Fibroblast of lung (primary cell): ENCODE measurements at regions not wholly inside any gene's neighbourhood (a gene's known extent, or its start where the extent isn't known, plus 50 kb on each side); places are given as distances from the start of the nearest gene placed in this dataset.
A peak's percentile ranks its signal among the peaks of the same experiment; 100 is the strongest.

Experiments used
- DNase-seq, 2 donors: peaks; one replicate each; pipeline versions ENCODE4 v3.0.0 to v3.0.0-alpha.2; 2010; ENCODE audit warnings: low read depth in 2 of 2
- H2AFZ ChIP-seq: 2 replicates; pipeline ENCODE4 v1.5.1; 2012; ENCODE audit warnings: low read length, control low read depth, inconsistent platforms
- H3K27ac ChIP-seq: 2 replicates; pipeline ENCODE4 v1.5.1; 2011; ENCODE audit warnings: low read length, control low read depth; ENCODE audit not compliant: insufficient read depth
- H3K27me3 ChIP-seq: 2 replicates; pipeline ENCODE4 v1.5.1; 2011; ENCODE audit warnings: mild to moderate bottlenecking, low read length; ENCODE audit not compliant: control insufficient read depth, insufficient read depth
- H3K36me3 ChIP-seq: 2 replicates; pipeline ENCODE4 v1.5.1; 2011; ENCODE audit warnings: low read length; ENCODE audit not compliant: control insufficient read depth, insufficient read depth
- H3K4me1 ChIP-seq: 2 replicates; pipeline ENCODE4 v1.5.1; 2011; ENCODE audit warnings: low read length; ENCODE audit not compliant: control insufficient read depth, insufficient read depth; ENCODE audit errors: extremely low read depth
- H3K4me2 ChIP-seq: 2 replicates; pipeline ENCODE4 v1.5.1; 2011; ENCODE audit warnings: low read length, control low read depth; ENCODE audit not compliant: insufficient read depth; ENCODE audit errors: extremely low read depth
- H3K4me3 ChIP-seq, 4 experiments: fragments of 200-600 bp in 1 of 4; sonication (generic) in 1 of 4; replicated peaks in 1 of 4; 2 replicates each; pipeline ENCODE4 v1.5.1; 2011 to 2016; ENCODE audit warnings: low read length in 4 of 4, low read depth in 3 of 4, mild to moderate bottlenecking in 3 of 4, control low read depth in 2 of 4, inconsistent platforms in 1 of 4, mixed read lengths in 1 of 4; ENCODE audit not compliant: insufficient read depth in 1 of 4; ENCODE audit errors: control extremely low read depth in 1 of 4
- H3K79me2 ChIP-seq: 2 replicates; pipeline ENCODE4 v1.5.1; 2012; ENCODE audit warnings: mild to moderate bottlenecking, low read length, inconsistent platforms; ENCODE audit not compliant: control insufficient read depth, insufficient read depth
- H3K9ac ChIP-seq: 2 replicates; pipeline ENCODE4 v1.5.1; 2011; ENCODE audit warnings: mild to moderate bottlenecking, low read length, control low read depth; ENCODE audit not compliant: insufficient read depth
- H3K9me3 ChIP-seq: 2 replicates; pipeline ENCODE4 v1.5.1; 2012; ENCODE audit warnings: low read depth, low read length; ENCODE audit not compliant: control insufficient read depth, insufficient read depth
- H4K20me1 ChIP-seq: 2 replicates; pipeline ENCODE4 v1.5.1; 2011; ENCODE audit warnings: low read length; ENCODE audit not compliant: control insufficient read depth, insufficient read depth; ENCODE audit errors: extremely low read depth
- CTCF ChIP-seq, 2 donors: IDR thresholded peaks in 1 of 2; conservative IDR thresholded peaks in 1 of 2; 1 replicate in 1 of 2; 2 replicates in 1 of 2; pipeline ENCODE4 v1.5.1; 2011 to 2012; ENCODE audit warnings: low read length in 2 of 2, control low read depth in 1 of 2, inconsistent platforms in 1 of 2, low read depth in 1 of 2, mild to moderate bottlenecking in 1 of 2
- EZH2 ChIP-seq: IDR thresholded peaks from 2 replicates; pipeline ENCODE4 v1.5.1; 2012; ENCODE audit warnings: low read length, control low read depth, mild to moderate bottlenecking; ENCODE audit errors: missing control alignments

- no peaks in the 10 kb centered on the region for H3K9me3 ChIP-seq
- H3K36me3 ChIP-seq = no peaks in the 10 kb centered on the region
- H3K4me3 ChIP-seq = no peak overlapping the region
- TF ChIP-seq EZH2 (no peak), CTCF (conservative IDR thresholded peaks at IDR 0.05 in 1 of 2, IDR thresholded peaks at IDR 0.05 in 1 of 2; ENCODE audit: low read depth in 1 of 2, low read length in 2 of 2) (no peak)
- no peak overlapping the region for H3K4me2 ChIP-seq
- H3K79me2 ChIP-seq = no peaks in the 10 kb centered on the region
- no peak overlapping the region for H3K27ac ChIP-seq
- DNase-seq = peak in 1 of 2 donors; percentile 90
- no peak overlapping the region for H2AFZ ChIP-seq
- no peaks in the 10 kb centered on the region for H3K4me1 ChIP-seq
- no peaks in the 10 kb centered on the region for H3K27me3 ChIP-seq
- no peak overlapping the region for H3K9ac ChIP-seq
- no peaks in the 10 kb centered on the region for H4K20me1 ChIP-seq
Measured at GRCh38 chr18:1047406-1047805, 142.7 kb downstream of the ADCYAP1 start.

GRCh38 chr18:1048032-1048431 lies 143.4 kb downstream of the ADCYAP1 start:
- Histone ChIP-seq H4K20me1 (no peaks in the 10 kb centered on the region), H3K79me2 (no peaks in the 10 kb centered on the region), H3K9ac (no peak overlapping the region), H3K27ac (no peak overlapping the region), H3K4me2 (no peak overlapping the region), H3K4me3 (no peak overlapping the region), H2AFZ (no peak overlapping the region), H3K27me3 (no peaks in the 10 kb centered on the region), H3K4me1 (no peaks in the 10 kb centered on the region), H3K36me3 (no peaks in the 10 kb centered on the region), H3K9me3 (no peaks in the 10 kb centered on the region)
- TF ChIP-seq CTCF (conservative IDR thresholded peaks at IDR 0.05 in 1 of 2, IDR thresholded peaks at IDR 0.05 in 1 of 2; ENCODE audit: low read depth in 1 of 2, low read length in 2 of 2) = no peak
- TF ChIP-seq EZH2 = no peak
- DNase-seq = peak; percentile 4 to 81

- H3K4me2 ChIP-seq = no peak overlapping the region
- no peaks in the 10 kb centered on the region for H3K27me3 ChIP-seq
- H3K9ac ChIP-seq = no peak overlapping the region
- TF ChIP-seq EZH2 = no peak
- no peak for TF ChIP-seq CTCF (conservative IDR thresholded peaks at IDR 0.05 in 1 of 2, IDR thresholded peaks at IDR 0.05 in 1 of 2; ENCODE audit: low read depth in 1 of 2, low read length in 2 of 2)
- no peak overlapping the region for H3K27ac ChIP-seq
- no peak overlapping the region for H3K4me3 ChIP-seq
- H3K9me3 ChIP-seq = no peaks in the 10 kb centered on the region
- H3K36me3 ChIP-seq = no peaks in the 10 kb centered on the region
- no peaks in the 10 kb centered on the region for H3K79me2 ChIP-seq
- H3K4me1 ChIP-seq = no peaks in the 10 kb centered on the region
- H2AFZ ChIP-seq = no peak overlapping the region
- DNase-seq = no peak
- no peaks in the 10 kb centered on the region for H4K20me1 ChIP-seq
Measured at GRCh38 chr18:1049173-1049572, 144.5 kb downstream of the ADCYAP1 start.
